Left renal pelvis (tissue), 4 donors: ENCODE measurements at regions not wholly inside any gene's neighbourhood (a gene's known extent, or its start where the extent isn't known, plus 50 kb on each side); places are given as distances from the start of the nearest gene placed in this dataset.

Source experiments
- DNase-seq, 4 donors: peaks; one replicate each; pipeline ENCODE4 v3.0.0-alpha.2; 2013; ENCODE audit warnings: low read depth in 4 of 4, low spot score in 3 of 4

DNA sequence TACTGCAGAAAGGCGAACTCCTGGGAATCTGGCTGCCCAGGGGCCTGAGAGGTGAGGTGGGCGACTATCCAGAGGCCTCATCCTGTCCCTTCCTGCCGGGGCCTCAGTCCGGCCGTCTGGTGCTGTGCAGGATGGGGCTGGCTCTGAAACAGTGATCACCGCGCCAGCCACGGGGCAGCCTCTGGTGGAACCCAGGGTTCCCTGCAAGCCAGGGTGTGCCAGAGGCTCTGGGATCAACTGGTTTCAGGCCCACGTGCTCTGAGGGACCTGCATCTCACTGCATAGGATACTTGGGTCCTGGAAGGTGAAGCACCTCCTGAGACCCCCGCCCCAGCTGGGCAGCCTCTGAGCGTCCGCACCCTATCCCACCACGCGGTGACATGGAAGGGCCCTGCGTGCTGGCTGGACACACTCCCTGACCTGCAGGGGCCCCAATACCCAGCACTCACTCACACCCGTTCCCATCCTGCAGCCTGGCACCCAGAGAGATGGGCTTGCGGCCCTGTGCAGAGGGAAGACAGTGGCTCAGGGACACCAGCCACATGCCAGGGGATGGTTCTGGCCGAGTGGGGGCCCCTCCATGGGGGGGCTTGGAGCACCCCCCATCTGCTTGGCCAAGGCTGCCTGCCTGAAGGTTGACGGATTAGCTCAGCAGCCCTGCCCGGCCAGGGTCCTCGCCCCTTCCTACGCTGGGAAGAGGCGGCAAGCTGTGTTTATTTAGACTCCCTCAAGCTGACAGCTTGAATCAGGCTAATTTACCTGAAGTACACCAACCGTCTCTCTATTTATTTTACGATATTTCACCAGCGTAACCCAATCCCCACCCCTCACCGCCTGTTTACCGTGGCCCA is 64.3 kb upstream of the TTC34 start:
- no peak for DNase-seq

DNA sequence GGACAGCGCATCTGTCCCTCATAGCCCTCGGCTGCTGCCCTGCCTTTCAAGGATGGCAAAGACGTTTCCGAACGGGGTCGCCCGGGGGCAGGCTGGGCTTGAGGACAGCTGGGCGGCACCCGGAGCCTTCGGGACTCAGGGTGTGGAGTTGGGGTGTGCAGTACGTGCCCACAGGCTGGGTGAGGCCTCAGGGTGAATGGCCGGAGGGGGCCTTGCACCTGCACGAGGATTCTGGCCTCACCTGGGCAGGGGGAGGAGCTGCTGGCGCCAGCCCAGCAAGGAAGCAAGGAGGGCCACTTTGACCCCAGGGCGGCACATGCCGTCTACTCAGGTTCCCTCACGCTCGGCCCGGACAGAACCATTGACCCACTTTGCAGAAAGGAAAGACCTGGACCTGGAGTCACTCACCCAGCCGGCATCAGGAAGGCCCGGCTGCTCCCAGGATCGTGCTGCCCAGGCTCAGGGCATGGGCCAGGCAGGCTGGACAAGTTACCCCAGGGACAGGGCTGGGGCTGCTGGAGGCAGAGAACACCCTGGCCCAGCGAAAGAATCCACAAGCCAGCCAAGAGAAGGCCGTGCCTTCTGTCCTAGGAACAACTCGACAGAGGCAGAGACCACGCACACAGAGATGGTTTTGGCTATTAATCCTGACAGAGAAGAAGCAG is 65.1 kb upstream of the TTC34 start:
- DNase-seq, result no peak

DNA sequence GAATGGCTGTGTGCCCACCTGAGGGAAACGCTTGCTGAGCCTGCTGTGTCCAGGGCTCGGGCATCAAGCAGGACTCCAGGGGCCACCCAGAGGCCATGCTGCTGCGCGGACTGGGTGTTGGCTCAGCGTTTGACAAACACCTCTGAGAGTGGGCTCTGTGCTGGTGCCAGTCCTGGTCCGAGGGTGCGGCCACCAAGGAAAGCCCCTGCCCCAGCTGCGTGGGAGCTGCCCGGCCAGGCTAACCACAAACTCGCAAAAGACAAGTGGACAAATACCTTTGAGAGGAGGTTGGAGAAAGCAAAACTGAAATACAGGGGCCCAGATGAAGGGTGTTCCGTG is 65.6 kb upstream of the TTC34 start:
- no peak for DNase-seq

DNA sequence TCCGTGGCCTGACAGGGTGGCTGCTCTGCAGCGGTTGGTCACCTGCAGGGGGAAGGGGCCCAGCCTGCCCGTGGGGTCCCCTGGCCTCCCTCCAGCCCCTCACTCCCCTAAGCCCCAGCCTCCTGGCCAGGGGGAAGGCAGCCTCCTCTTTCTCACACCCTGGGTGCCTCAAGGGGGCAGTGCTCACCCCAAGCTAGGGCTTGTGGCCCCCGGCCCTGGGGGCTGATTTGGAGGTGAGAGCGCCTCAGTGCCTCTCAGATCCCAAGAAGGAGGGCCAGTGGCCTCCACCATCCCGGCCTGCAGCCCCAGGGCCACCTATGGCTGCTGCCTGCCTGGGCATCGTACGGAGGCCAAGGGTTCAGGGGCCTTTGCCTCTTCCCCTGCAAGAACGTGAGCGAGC is 66.4 kb upstream of the TTC34 start:
- no peak for DNase-seq

DNA sequence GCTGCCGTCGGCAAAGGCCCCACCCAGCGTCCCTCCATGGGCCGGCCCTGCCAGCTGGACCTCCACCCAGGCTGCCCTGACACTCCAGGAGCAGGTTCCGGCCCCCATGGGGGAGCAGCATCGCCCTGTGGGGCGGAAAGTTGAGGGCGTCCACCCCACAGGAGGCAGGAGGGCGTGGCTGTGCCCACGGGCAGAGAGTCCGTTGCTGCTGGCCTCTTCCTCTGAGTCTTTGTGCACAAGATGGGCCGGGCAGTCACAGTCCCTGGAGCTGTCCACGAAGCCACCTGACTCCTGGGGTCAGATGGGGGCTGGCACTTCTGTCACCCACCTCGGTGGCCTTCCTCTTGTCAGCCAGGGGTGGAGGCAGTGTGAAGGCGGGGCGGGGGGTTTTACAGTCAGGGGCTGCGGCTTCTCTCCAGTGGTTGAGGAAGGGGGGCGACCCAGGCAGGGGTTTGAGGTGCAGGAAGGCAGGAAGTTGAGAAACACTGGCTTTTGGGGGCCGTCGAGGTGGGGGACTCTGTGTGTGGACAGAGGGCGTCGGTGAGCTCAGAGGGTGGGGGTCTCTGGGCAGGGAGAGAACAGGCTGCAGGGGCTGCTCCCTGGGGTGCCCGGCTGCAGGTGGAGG is 67.2 kb upstream of the TTC34 start:
- DNase-seq, result no peak

DNA sequence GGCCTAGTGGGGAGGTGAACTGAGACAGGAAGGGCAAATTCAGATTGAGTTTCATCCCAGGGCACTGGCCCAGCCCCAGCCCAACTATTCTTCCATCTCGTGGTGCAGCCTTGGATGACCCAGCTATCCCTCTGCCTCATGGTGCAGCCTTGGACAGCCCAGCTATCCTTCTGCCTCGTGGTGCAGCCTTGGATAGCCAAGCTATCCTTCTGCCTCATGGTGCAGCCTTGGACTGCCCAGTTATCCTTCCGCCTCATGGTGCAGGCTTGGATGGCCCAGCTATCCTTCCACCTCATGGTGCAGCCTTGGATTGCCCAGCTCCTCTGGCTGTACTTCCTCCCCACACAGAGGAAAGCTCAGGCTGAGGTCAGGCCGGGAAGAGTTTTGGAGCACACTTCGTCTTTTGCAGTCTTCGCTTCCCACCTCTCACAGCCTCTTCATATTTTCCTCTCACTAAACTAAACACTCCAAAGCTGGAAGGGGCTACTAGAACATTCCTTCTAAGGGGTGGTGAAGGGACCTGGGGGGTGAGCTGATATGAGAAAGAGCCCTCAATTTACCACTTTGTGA is 69.8 kb upstream of the TTC34 start:
- no peak for DNase-seq

DNA sequence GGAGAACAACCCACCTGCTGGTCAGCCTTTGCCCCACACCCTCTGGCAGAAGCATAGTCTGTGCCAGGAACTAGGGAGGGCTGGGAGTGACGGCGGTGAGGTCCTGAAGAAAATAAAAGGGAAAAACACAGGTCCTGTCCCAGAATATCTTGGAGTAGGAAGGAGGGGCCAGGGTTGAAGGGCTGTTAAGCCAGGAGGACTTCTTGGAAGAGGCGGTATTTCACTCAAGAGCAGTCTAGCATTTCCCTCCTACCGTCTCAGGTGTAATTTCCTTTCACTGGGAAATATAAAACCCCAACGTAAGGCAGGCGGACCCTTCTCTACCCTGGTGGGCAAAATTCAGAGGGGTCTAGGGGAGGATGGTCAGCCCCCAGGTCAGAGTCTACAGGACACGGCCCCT is 72.7 kb upstream of the TTC34 start:
- no peak for DNase-seq

DNA sequence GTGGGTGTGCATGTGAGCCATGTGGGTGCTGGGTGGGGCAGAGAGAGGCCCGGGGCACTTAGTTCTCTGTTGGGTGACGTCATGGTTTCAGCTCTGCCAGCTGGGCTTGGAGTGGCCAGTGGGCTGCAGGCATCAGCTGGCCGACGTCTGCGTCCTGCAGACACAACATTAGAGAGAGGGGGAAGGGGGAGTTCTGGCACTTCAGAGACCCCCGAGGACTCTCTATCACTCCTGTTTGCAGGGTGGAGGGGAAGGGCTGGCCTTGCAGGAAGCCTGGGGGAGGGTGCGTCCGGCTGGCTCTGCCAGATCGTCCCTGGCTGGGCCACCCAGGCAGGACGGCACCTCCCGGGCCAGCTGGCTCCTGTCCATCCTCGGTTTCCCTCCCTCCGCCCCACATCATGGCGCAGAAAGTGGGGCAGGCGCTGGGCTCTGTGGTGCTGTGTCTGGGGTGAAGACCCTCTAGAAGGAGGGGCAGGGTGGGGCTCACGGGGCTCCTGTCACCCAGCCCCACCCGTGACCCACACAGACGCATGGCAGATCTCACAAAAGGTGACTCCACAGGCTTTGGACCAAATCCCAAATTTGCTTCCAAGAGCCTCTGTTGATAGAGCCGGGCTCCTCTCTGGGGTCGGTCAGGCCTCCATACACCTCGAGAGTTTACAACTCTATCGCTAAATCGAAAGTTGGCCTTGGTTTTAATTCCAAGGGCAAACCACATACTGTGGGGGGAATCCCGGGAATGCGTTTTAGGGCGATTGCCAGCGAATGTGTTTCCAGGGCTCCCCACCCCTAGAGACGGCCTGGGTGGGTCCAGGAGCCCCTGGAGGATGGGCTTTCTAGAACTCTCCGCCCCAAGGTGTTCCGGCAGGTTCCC is 73.4 kb upstream of the TTC34 start:
- no peak for DNase-seq

DNA sequence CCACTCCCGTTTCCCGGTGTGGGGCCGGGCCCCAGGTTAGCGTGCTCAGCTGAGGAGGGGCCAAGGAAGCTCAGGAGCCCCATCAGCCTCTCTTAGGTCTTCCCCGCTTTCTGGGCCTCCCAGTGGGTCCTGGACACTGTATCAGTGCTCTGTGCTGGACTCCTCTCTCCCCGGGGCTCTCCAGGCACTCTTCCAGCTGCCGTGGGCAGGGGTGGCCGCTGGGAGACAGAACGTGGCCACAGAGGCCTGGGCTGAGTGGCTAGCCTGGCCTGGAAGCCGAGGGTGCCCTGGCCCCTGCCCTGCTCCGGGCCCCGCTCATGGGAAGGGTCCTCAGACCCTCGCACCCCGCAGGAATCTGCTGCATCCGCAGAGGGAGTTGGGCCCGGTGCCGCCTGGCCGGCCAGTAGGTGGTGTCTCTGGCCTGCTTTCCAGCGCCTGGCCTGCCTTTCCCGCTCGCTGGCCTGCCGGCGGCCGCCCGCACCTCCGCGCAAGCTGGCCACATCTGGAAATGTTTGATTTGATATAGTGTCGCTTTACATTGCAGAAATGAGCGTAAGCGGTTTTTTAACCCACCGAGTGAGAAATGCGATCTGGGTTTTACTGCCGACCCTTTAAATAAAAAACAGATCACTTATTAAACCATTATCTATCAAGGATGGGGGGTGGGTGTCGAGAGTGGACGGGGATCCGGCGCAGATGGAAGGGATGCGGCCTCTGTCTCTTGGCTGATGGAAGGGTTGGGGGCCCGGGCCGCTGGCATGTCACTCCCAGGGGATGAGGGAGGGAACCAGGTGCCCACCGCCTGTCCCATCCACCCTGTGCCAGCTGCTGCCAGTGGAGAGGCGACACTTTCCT is 74.4 kb upstream of the TTC34 start:
- DNase-seq, result peak in 1 of 4 donors; percentile 32

DNA sequence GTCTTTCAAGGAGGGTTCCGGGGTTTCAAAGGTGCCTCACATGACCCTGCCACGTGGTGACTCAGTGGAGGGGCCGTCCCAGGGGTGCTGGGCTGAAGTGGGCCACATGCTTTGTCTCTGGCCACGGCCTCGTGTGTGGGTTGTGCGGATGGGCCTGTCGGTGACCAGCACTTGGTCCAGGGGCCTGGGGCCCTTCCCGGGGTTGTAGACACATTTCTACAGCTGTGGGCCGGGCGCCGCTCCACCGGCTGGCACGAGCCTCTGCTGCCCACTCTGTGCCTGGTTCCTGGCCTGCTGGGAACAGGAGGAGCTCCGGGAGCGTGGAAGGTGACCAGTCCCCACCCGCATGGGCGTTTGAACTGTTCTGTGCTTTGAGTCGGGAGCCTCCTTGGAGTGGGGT is 75.4 kb upstream of the TTC34 start:
- DNase-seq, result no peak

DNA sequence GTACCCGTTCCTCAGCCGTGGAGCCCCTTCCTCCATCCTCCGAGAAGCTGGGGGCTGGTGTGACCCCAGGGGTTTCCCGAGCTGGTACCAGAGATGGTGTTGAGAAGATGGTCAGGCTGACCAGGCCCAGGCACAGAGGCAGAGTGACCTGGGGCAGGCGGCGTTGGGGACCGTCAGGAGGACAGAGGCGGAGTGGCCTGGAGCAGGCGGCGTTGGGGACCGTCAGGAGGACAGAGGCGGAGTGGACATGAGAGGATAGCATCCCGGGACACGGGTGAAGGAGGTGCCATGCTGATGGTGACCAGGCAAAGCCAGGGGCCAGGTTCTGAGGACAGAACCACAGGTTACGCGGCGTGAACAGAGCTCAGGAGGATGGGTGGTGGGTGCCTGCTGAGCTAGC is 75.9 kb upstream of the TTC34 start:
- DNase-seq, result no peak

DNA sequence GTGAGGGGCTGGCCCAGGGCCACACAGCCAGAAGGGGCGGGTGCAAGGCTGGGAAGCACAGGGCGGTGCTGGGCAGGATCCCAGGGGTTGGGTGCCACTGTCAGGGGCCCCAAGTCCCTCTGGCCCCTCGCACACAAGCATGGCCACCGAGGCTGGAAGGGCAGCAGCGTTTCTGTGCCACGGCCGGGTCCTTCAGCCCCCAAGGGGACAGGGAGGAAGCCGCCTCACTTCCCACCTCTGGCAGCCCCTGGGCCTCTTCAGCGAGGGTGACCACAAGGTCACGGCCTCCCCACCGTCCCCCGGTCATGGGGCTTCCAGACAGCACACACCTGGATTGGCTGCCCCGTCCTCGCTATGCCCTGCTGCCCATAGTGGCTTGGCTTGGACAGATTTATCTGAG is 77.1 kb upstream of the TTC34 start:
- DNase-seq, result no peak

DNA sequence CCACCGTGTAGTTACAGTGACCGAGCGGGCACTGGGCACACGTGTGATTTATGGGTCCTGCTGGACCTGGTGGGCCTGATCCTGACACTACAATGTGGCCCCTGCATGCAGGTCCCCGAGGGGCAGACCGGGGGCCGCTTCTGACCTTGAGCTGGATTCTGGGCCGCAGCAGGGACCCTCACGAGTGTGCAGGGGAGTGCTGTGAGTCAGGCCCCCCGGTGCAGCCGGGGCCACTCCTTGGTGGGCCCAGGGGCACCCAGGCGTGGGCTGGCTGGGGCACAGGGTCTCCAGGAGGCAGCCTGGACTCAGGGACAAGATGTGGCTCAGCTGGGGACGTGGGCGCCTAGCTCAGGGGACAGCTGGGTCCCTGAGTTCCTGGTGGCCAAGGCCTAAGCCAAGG is 77.5 kb upstream of the TTC34 start:
- no peak for DNase-seq

DNA sequence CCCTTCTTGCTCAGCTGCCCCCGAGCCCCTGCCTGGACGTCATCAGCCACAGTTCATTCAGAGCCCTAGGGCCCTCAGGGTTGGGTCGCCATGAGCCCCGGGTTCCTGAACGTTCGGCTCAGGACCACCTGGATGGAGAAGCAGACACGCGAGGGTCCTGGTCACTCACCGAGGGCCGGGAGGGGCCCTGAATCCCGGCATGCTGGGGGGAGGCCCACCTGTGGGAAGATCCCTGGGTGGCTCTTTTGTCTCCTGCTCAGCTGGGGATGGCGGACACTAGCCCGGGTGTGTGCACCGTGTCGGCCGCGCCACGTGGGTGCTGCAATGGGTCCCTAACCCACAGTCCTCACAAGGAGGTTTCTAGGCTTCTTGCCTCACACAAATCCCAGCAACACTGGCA is 78.1 kb upstream of the TTC34 start:
- no peak for DNase-seq

DNA sequence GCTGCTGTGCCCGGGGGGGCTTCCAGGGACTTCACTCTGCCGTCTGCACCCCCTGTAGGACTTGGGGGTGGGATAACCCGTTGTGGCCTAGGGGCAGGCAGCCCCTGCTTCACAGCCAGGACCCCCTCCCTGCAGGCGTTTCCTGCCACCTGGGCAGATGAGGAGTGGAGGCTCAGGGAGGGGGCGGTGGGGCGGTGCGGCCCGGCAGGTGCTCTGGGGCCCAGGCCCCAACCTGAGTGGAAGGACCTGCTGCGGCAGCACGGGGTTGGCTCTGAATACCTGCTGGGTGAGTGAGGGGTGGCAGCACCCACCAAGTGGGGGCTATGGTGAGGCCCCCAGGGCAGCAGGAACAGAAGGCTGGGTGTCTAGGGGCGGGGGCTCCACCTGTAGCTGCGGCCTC is 78.6 kb upstream of the TTC34 start:
- DNase-seq, result no peak

DNA sequence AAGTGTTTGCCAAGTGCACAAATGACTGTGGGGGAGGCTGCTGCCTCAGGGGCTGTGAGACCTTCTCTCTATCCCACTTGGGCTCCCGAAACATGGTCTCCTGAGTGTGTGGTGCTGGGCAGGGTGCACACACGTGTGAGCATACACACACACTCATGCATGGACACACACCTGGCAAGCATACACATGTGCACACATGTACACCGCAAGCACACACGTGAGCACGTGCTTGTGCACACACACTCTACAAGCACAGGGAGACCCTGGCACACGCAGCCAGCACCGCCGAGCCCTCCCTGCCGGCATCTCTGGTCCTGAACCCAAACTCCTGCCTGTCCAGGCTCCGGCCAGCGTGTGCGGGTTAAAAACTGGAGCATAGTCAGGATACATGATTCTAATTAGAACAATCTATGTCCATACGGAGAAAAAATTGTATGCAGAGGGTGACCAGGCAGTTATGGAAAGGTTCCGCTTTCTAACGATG is 79.4 kb upstream of the TTC34 start:
- DNase-seq, result no peak

DNA sequence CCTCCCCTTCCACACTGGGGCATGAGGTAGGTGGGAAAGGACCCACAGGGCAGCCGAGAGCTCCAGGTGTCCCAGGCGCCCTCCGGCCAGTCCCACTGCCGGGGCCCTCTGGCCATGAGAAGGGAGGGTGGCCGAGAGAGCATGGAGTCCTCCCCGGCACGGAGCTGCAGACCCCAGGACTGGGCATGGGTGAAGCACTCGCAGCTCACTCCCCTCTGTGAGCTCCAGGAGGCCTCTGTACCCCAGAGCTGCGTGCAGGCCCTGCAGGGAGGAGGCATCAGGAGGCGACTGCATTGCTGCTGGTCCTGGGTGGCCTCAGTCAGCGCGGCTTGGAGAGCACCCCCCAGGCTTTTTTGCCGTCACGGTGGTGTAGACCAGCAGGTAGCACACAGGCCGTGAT is 80.1 kb upstream of the TTC34 start:
- no peak for DNase-seq

DNA sequence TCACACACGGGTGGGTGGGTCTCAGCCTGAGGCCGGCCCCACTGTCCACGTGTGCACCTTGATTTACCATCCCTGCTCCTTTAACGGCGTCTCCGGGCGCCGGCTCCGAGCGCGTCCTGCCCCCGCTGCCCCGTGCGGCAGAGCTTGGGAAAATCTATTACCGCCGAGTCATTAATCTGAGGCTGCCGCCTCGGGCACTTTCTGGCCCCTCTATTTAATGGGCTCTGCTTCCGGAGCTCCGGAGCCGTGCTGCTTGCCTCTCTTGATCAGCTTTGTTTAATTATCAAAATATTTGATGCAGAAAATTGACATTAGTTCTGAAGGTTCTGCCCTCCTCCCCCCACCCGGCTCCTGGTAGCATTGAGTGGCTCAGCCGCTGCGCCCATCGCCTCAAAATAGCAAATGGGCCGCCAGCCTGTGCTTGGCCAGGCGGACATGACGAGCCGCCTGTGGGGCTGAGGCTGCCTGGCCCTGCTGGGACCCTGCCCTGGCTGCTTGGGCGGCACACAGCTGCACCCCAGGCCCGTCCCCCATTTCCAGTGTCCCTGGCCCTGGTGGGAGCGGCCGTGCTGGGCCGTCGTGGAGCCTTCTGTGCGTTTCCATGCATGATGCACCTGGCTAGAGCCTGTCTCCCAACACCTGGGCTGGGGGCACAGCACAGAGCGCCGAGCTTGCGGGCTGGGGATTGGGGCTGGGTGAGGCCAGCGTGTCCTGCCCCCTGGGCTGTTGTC is 81.6 kb upstream of the TTC34 start:
- DNase-seq, result peak in 3 of 4 donors; percentile 38 to 65 (median 39)

DNA sequence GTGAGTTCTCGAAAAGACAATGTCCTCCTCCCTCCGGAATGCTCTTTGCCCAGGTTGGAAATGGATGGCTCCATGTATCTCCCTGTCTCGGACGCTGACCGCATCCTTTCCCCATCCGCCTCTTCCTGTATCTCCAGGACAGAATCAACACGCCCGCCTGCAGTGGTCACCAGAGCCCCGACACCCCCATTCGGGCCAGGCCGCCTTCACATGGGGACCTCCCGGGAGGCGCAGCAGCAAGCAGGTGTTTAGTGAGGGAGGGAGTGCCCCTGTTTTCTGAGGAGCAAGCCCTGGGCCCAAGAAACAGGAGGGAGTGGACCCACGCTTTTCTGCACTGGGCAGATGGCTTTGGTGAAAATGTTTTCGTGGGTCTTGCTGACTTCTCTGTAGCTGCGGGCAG is 83.5 kb upstream of the TTC34 start:
- no peak for DNase-seq
